Adrenal gland (tissue), 9 donors: ENCODE measurements at regions not wholly inside any gene's neighbourhood (a gene's known extent, or its start where the extent isn't known, plus 50 kb on each side); places are given as distances from the start of the nearest gene placed in this dataset.
"Not testable (repeated sequence)": the region's sequence is repeated elsewhere in the genome, so short reads cannot be mapped to it uniquely, and the experiment has no call there.

Experiments
- DNase-seq, 7 donors: peaks; one replicate each; pipeline ENCODE4 v3.0.0-alpha.2; 2019 to 2020
- H3K27ac ChIP-seq, 5 donors: fragments of 200-600 bp; sonication (generic) in 4 of 5; 1 replicate in 3 of 5; 2 replicates in 2 of 5; pipeline versions ENCODE4 v1.5.1 to v1.8.0; 2016 to 2020; ENCODE audit warnings: mild to moderate bottlenecking in 1 of 5
- H3K27me3 ChIP-seq: fragments of 200-600 bp; 2 replicates; pipeline ENCODE4 v1.8.0; 2021
- H3K36me3 ChIP-seq, 2 donors: fragments of 200-600 bp; replicated peaks in 1 of 2; 1 replicate in 1 of 2; 2 replicates in 1 of 2; pipeline versions ENCODE4 v1.5.1 to v1.8.0; 2018 to 2022
- H3K4me1 ChIP-seq, 2 donors: fragments of 200-600 bp; replicated peaks in 1 of 2; 1 replicate in 1 of 2; 2 replicates in 1 of 2; pipeline versions ENCODE4 v1.5.1 to v1.8.0; 2018 to 2021
- H3K4me3 ChIP-seq, 4 donors: fragments of 200-600 bp; sonication (generic) in 3 of 4; one replicate each; pipeline ENCODE4 v1.5.1; 2016 to 2018
- H3K9me3 ChIP-seq, 3 donors: fragments of 200-600 bp; sonication (generic) in 1 of 3; replicated peaks in 1 of 3; 1 replicate in 2 of 3; 2 replicates in 1 of 3; pipeline versions ENCODE4 v1.5.1 to v1.8.0; 2016 to 2021
- CTCF ChIP-seq, 6 experiments: fragments of 450-650 bp in 4 of 6; fragments of 200-600 bp in 2 of 6; sonication (generic) in 1 of 6; IDR thresholded peaks; 1 replicate in 5 of 6; 2 replicates in 1 of 6; pipeline versions ENCODE4 v1.5.1 to v1.8.0; 2016 to 2021; ENCODE audit warnings: antibody characterized with exemption in 6 of 6, mild to moderate bottlenecking in 2 of 6, moderate library complexity in 1 of 6
- POLR2A ChIP-seq, 2 donors: fragments of 450-650 bp; IDR thresholded peaks; one replicate each; pipeline ENCODE4 v1.6.1; 2017; ENCODE audit warnings: antibody characterized with exemption in 2 of 2, mild to moderate bottlenecking in 2 of 2, moderate library complexity in 1 of 2
- WGBS, 4 donors: extraction: QIAGEN DNeasy Blood & Tissue Kit in 2 of 4; methylation state at CpG; one replicate each; pipeline versions ENCODE4 v1.1.5 to v1.1.7; 2013 to 2017; 5-methylcytosine and 5-hydroxymethylcytosine counted together
- intact Hi-C, 2 donors: fragments of 100-400 bp; cut with DNase I; formaldehyde crosslinking; loops; one replicate each; pipeline versions ENCODE4 v1.14.1 to v1.15.0; 2022 to 2023
- donor health status: healthy with polysubstance abuse.
- donor health status: Bipolar disorder and iron deficiency.
- donor health status: DM: yes; HTN: yes; CAD: no.
- donor health status: DM: no; HTN: no; CAD: no.
- donor health status: DM: no; HTN: no; CAD: no.

- WGBS, 4 donors: 19 to 30% (median 25%) methylated on average over 2 of the region's 2 CpGs
- TF ChIP-seq POLR2A (IDR thresholded peaks at IDR 0.05) (no peak), CTCF (IDR thresholded peaks at IDR 0.05) (no peak)
- no peaks in the 10 kb centered on the region for H3K27me3 ChIP-seq
- H3K9me3 ChIP-seq: no peaks in the 10 kb centered on the region
- no peaks in the 10 kb centered on the region for H3K4me1 ChIP-seq
- no peak overlapping the region for H3K4me3 ChIP-seq
- H3K27ac ChIP-seq: peak overlapping the region in 2 of 5 donors; percentile 23 to 36
- no peak for DNase-seq
- no peaks in the 10 kb centered on the region for H3K36me3 ChIP-seq
- intact Hi-C loops: no loop called here
These were observed 390.0 kb upstream of the PCSK5 start for GRCh38 chr9:75500479-75500878.

GRCh38 chr9:75500940-75501339, 389.5 kb upstream of the PCSK5 start:
- DNase-seq, H3K27me3 ChIP-seq, H3K9me3 ChIP-seq, H3K4me1 ChIP-seq, H3K4me3 ChIP-seq, intact Hi-C loops, H3K36me3 ChIP-seq: not testable (repeated sequence)
- WGBS, 4 donors: 71 to 78% (median 76%) methylated on average over 3 of the region's 3 CpGs
- peak overlapping the region in 1 of 5 donors; percentile 23 for H3K27ac ChIP-seq

GRCh38 chr9:75504721-75505120, 385.8 kb upstream of the PCSK5 start:
- Histone ChIP-seq H3K27me3 (no peaks in the 10 kb centered on the region), H3K27ac (no peak overlapping the region), H3K4me1 (no peaks in the 10 kb centered on the region), H3K36me3 (no peaks in the 10 kb centered on the region), H3K4me3 (no peak overlapping the region), H3K9me3 (no peaks in the 10 kb centered on the region)
- intact Hi-C loops: no loop called here
- peak in 4 of 7 donors; percentile 17 to 43 (median 34) for DNase-seq
- TF ChIP-seq POLR2A (IDR thresholded peaks at IDR 0.05) (no peak), CTCF (IDR thresholded peaks at IDR 0.05) (no peak)

- no peak overlapping the region for H3K4me3 ChIP-seq
- H3K4me1 ChIP-seq: no peaks in the 10 kb centered on the region
- no peak for TF ChIP-seq CTCF (IDR thresholded peaks at IDR 0.05)
- TF ChIP-seq POLR2A (IDR thresholded peaks at IDR 0.05): no peak
- intact Hi-C loops: no loop called here
- DNase-seq: no peak
- no peaks in the 10 kb centered on the region for H3K36me3 ChIP-seq
- no peaks in the 10 kb centered on the region for H3K27me3 ChIP-seq
- no peak overlapping the region for H3K27ac ChIP-seq
- no peaks in the 10 kb centered on the region for H3K9me3 ChIP-seq
These were observed 384.8 kb upstream of the PCSK5 start for GRCh38 chr9:75505654-75506053.

GRCh38 chr9:75529463-75529862, 361.0 kb upstream of the PCSK5 start:
- TF ChIP-seq POLR2A (IDR thresholded peaks at IDR 0.05): no peak
- TF ChIP-seq CTCF (IDR thresholded peaks at IDR 0.05): no peak
- H3K27ac ChIP-seq: no peak overlapping the region
- intact Hi-C loops: no loop called here

More at GRCh38 chr9:75529463-75529862, 361.0 kb upstream of the PCSK5 start:
- Histone ChIP-seq H3K27me3 (no peaks in the 10 kb centered on the region), H3K4me1 (peaks cover 0 to 5% of the 10 kb centered on the region in 2 donors), H3K36me3 (no peaks in the 10 kb centered on the region), H3K4me3 (no peak overlapping the region), H3K9me3 (no peaks in the 10 kb centered on the region)
- DNase-seq: no peak
